ENCODE measurements at regions not wholly inside any gene's neighbourhood (a gene's known extent, or its start where the extent isn't known, plus 50 kb on each side); places are given as distances from the start of the nearest gene placed in this dataset.

GRCh38 chr3:11928381-11928780 is 75.8 kb upstream of the SYN2 start:
- TF ChIP-seq CTCF (IDR thresholded peaks at IDR 0.05; ENCODE audit: low read depth, low read length) = no peak
- H3K4me3 ChIP-seq (ENCODE audit: low read depth, low read length) = no peak overlapping the region

- TF ChIP-seq CTCF (IDR thresholded peaks at IDR 0.05; ENCODE audit: low read depth, low read length) = no peak
- H3K4me3 ChIP-seq (ENCODE audit: low read depth, low read length) = no peak overlapping the region
Observed at GRCh38 chr3:11929531-11929930, 74.7 kb upstream of the SYN2 start.

DNA sequence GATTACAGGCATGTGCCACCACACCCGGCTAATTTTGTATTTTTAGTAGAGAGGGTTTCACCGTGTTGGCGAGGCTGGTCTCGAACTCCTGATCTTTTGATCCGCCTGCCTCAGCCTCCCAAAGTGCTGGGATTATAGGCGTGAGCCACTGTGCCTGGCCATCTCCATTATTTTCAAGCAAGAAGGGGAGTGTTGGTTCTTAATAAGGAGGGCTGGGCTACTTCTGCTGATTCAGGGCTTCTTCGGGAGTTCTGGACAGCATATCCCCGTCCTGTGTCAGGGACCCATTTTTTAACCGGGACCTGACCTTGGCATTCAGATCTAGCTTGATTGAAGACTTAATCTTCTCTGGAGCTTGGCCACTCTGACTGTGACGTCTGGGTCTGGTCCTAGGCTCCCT is 74.1 kb upstream of the SYN2 start:
- H3K4me3 ChIP-seq (ENCODE audit: low read depth, low read length) = no peak overlapping the region
- TF ChIP-seq CTCF (IDR thresholded peaks at IDR 0.05; ENCODE audit: low read depth, low read length) = no peak

GRCh38 chr3:11932636-11933035 is 71.6 kb upstream of the SYN2 start:
- TF ChIP-seq CTCF (IDR thresholded peaks at IDR 0.05; ENCODE audit: low read depth, low read length) = no peak
- no peak overlapping the region for H3K4me3 ChIP-seq (ENCODE audit: low read depth, low read length)

- no peak overlapping the region for H3K4me3 ChIP-seq (ENCODE audit: low read depth, low read length)
- no peak for TF ChIP-seq CTCF (IDR thresholded peaks at IDR 0.05; ENCODE audit: low read depth, low read length)
Observed at GRCh38 chr3:11933529-11933928, 70.7 kb upstream of the SYN2 start.

GRCh38 chr3:11944052-11944673 is 60.0 kb upstream of the SYN2 start:
- no peak overlapping the region for H3K4me3 ChIP-seq (ENCODE audit: low read depth, low read length)
- peak; percentile 78 for TF ChIP-seq CTCF (IDR thresholded peaks at IDR 0.05; ENCODE audit: low read depth, low read length)

- no peak overlapping the region for H3K4me3 ChIP-seq (ENCODE audit: low read depth, low read length)
- TF ChIP-seq CTCF (IDR thresholded peaks at IDR 0.05; ENCODE audit: low read depth, low read length) = no peak
Observed at GRCh38 chr3:11948331-11948730, 55.9 kb upstream of the SYN2 start.
